K562 (cell line): ENCODE measurements at regions not wholly inside any gene's neighbourhood (a gene's known extent, or its start where the extent isn't known, plus 50 kb on each side); places are given as distances from the start of the nearest gene placed in this dataset.

Source experiments
- ARID1B ChIP-seq: fragments of 450-650 bp; IDR thresholded peaks from 2 replicates; pipeline ENCODE4 v1.6.1; 2016; ENCODE audit warnings: antibody characterized with exemption, mild to moderate bottlenecking, inconsistent platforms
- BRCA1 ChIP-seq, 2 experiments: fragments of 450-650 bp in 1 of 2; sonication (generic) in 1 of 2; formaldehyde crosslinking in 1 of 2; IDR thresholded peaks; 2 replicates each; pipeline versions ENCODE4 v1.5.0 to v1.6.1; 2017 to 2020; ENCODE audit warnings: mild to moderate bottlenecking in 1 of 2, missing genetic modification reagents in 1 of 2
- RBM14 ChIP-seq: fragments of 200-400 bp; formaldehyde crosslinking; IDR thresholded peaks from 2 replicates; pipeline ENCODE4 v1.6.1; 2018; ENCODE audit warnings: low read depth, mild to moderate bottlenecking, low read length, moderate library complexity, borderline replicate concordance; ENCODE audit not compliant: insufficient read depth
- TF ChIP-seq, protein P1 (sequence below): fragments of 150-350 bp; IDR thresholded peaks from 2 replicates; pipeline ENCODE4 v1.6.1; 2014; ENCODE audit warnings: low read depth, mild to moderate bottlenecking, low read length, borderline replicate concordance
- TF ChIP-seq, protein P2 (sequence below), 2 experiments: fragments of 450-650 bp; IDR thresholded peaks; 2 replicates each; pipeline ENCODE4 v1.6.1; 2016
- TF ChIP-seq, protein P3 (sequence below): fragments of 450-650 bp; IDR thresholded peaks from 2 replicates; pipeline ENCODE4 v1.6.1; 2017; ENCODE audit warnings: mild to moderate bottlenecking, moderate library complexity

DNA sequence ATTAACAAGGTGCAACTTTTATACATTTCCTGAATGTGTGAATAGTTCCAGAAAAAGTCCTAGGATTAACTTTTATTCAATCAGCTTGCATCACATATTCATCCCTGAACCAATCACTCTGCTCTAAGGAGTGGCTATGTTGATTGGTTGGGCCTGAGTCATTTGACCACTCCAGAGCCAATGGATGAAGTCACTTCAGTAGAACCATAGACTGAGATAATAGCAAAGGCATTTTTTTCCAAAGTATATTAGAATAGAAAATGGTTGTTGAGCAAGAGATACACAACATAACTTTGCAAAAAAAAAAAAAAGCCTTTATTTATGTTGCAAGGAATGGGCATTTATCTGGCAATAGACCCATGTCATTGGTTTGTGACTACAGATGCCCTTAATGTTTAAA lies 55.5 kb upstream of the AGTR1 start (continued):
- TF ChIP-seq, protein P1, sequence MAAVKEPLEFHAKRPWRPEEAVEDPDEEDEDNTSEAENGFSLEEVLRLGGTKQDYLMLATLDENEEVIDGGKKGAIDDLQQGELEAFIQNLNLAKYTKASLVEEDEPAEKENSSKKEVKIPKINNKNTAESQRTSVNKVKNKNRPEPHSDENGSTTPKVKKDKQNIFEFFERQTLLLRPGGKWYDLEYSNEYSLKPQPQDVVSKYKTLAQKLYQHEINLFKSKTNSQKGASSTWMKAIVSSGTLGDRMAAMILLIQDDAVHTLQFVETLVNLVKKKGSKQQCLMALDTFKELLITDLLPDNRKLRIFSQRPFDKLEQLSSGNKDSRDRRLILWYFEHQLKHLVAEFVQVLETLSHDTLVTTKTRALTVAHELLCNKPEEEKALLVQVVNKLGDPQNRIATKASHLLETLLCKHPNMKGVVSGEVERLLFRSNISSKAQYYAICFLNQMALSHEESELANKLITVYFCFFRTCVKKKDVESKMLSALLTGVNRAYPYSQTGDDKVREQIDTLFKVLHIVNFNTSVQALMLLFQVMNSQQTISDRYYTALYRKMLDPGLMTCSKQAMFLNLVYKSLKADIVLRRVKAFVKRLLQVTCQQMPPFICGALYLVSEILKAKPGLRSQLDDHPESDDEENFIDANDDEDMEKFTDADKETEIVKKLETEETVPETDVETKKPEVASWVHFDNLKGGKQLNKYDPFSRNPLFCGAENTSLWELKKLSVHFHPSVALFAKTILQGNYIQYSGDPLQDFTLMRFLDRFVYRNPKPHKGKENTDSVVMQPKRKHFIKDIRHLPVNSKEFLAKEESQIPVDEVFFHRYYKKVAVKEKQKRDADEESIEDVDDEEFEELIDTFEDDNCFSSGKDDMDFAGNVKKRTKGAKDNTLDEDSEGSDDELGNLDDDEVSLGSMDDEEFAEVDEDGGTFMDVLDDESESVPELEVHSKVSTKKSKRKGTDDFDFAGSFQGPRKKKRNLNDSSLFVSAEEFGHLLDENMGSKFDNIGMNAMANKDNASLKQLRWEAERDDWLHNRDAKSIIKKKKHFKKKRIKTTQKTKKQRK, result no peak
- TF ChIP-seq, protein P2, sequence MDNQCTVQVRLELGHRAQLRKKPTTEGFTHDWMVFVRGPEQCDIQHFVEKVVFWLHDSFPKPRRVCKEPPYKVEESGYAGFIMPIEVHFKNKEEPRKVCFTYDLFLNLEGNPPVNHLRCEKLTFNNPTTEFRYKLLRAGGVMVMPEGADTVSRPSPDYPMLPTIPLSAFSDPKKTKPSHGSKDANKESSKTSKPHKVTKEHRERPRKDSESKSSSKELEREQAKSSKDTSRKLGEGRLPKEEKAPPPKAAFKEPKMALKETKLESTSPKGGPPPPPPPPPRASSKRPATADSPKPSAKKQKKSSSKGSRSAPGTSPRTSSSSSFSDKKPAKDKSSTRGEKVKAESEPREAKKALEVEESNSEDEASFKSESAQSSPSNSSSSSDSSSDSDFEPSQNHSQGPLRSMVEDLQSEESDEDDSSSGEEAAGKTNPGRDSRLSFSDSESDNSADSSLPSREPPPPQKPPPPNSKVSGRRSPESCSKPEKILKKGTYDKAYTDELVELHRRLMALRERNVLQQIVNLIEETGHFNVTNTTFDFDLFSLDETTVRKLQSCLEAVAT (IDR thresholded peaks at IDR 0.05), result no peak
- TF ChIP-seq ARID1B (no peak), BRCA1 (IDR thresholded peaks at IDR 0.05) (no peak), BRCA1 (CRISPR knock-in tag; IDR thresholded peaks at IDR 0.05) (no peak), RBM14 (no peak)
- TF ChIP-seq, protein P3, sequence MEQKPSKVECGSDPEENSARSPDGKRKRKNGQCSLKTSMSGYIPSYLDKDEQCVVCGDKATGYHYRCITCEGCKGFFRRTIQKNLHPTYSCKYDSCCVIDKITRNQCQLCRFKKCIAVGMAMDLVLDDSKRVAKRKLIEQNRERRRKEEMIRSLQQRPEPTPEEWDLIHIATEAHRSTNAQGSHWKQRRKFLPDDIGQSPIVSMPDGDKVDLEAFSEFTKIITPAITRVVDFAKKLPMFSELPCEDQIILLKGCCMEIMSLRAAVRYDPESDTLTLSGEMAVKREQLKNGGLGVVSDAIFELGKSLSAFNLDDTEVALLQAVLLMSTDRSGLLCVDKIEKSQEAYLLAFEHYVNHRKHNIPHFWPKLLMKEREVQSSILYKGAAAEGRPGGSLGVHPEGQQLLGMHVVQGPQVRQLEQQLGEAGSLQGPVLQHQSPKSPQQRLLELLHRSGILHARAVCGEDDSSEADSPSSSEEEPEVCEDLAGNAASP, result no peak
